ENCODE measurements at regions not wholly inside any gene's neighbourhood (a gene's known extent, or its start where the extent isn't known, plus 50 kb on each side); places are given as distances from the start of the nearest gene placed in this dataset.
A peak's percentile ranks its signal among the peaks of the same experiment; 100 is the strongest.

DNA sequence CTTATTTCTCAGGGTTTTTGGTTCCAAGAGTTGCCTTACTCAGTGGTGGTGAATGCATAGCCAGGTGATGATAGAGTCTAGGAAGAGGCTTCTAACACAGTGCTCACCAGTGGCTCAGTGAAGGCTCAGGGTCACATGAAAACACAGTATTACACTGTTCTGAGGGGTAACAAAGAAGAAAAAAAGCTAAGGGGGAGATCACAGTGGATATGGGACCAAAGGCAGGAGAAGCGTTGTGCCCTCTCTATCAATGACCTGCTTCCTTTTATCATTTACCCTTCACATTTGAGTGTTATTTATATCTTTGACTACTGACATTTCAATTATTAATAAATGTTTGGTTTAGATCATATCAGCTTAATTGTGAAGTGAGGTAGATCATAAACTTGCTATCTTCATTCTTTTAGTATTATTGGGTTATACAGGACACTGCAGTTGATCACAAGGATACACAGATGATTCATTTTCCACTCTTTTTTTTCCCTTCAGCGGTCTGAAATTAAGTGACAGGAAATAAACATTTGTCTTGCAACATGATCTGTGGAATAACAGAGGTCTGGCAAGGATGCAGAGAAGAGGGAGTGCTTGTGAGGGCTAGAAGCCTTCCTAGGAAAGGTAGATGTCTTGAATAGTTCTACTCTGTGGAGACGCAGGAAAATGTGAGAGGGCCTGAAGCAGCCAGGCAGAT is 171.7 kb downstream of the C3orf38 start:
- Mint-ChIP-seq H3K4me3 (ENCODE audit: unreplicated experiment) (no peak overlapping the region), H3K4me1 (ENCODE audit: low read depth) (peaks cover 3% of the 10 kb centered on the region), H3K27ac (ENCODE audit: unreplicated experiment) (no peak overlapping the region), H3K27me3 (ENCODE audit: low read depth) (peaks cover 16% of the 10 kb centered on the region), H3K9me3 (ENCODE audit: low read depth) (no peaks in the 10 kb centered on the region), H3K36me3 (ENCODE audit: low read depth) (no peaks in the 10 kb centered on the region)
- TF ChIP-seq, protein P1, sequence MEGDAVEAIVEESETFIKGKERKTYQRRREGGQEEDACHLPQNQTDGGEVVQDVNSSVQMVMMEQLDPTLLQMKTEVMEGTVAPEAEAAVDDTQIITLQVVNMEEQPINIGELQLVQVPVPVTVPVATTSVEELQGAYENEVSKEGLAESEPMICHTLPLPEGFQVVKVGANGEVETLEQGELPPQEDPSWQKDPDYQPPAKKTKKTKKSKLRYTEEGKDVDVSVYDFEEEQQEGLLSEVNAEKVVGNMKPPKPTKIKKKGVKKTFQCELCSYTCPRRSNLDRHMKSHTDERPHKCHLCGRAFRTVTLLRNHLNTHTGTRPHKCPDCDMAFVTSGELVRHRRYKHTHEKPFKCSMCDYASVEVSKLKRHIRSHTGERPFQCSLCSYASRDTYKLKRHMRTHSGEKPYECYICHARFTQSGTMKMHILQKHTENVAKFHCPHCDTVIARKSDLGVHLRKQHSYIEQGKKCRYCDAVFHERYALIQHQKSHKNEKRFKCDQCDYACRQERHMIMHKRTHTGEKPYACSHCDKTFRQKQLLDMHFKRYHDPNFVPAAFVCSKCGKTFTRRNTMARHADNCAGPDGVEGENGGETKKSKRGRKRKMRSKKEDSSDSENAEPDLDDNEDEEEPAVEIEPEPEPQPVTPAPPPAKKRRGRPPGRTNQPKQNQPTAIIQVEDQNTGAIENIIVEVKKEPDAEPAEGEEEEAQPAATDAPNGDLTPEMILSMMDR (IDR thresholded peaks at IDR 0.05) = no peak
- no peak for DNase-seq (ENCODE audit: low spot score)

DNA sequence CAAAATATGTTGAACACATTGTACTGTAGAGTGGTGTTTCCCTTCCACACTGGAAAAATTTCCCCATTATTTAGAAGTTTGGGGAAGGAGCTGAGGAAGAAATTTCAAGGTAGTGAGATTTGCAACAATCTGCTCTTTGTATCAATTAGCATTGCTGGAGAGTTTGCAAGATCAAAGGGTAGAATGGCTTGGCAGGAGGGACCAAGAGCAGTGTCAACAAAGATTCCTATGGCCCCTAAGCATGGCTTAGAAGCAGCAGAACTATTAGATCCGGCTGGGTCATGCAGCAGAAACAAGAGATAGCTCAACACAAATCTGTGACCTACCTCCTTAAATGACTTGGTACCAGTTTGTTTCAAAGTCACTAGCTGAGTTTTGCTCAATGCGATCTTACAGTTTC is 175.0 kb downstream of the C3orf38 start:
- H3K4me1 Mint-ChIP-seq (ENCODE audit: low read depth) = peaks cover 3% of the 10 kb centered on the region
- H3K27ac Mint-ChIP-seq (ENCODE audit: unreplicated experiment) = no peak overlapping the region
- DNase-seq (ENCODE audit: low spot score) = no peak
- H3K27me3 Mint-ChIP-seq (ENCODE audit: low read depth) = peaks cover 16% of the 10 kb centered on the region
- no peaks in the 10 kb centered on the region for H3K9me3 Mint-ChIP-seq (ENCODE audit: low read depth)
- TF ChIP-seq, protein P1 (IDR thresholded peaks at IDR 0.05) = no peak
- H3K36me3 Mint-ChIP-seq (ENCODE audit: low read depth) = no peaks in the 10 kb centered on the region
- H3K4me3 Mint-ChIP-seq (ENCODE audit: unreplicated experiment) = no peak overlapping the region

DNA sequence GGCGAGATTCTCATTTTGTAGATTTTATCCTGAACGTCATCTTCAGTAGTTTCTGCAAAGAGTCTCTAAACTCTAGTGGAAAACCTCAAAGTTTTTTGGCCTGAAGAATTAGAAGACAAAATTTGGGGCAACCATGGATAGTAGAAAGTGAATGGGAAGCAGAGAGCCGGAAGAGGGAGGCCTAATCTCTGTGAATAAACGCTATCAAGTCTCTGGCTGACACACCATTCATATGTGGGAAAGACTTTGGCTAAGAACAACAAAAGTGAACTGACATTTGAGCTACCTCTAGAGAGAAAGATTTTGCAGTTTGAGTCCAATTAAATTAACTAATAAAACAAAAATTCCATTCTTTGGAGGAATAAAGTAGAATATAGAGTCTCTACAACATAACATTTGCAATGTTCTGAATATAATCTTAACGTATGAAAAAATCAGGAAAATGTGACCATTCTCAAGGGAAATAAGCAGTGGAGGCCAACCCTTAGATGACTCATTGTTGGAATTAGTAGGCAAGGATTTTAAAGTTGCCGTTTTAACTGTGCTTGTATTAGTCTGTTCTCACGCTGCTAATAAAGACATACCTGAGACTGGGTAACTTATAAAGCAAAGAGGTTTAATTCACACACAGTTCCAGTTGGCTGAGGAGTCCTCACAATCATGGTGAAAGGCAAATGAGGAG is 184.6 kb downstream of the C3orf38 start:
- H3K27me3 Mint-ChIP-seq (ENCODE audit: low read depth) = no peaks in the 10 kb centered on the region
- TF ChIP-seq, protein P1 (IDR thresholded peaks at IDR 0.05) = peak; percentile 10
- no peaks in the 10 kb centered on the region for H3K4me1 Mint-ChIP-seq (ENCODE audit: low read depth)
- H3K27ac Mint-ChIP-seq (ENCODE audit: unreplicated experiment) = no peak overlapping the region
- H3K9me3 Mint-ChIP-seq (ENCODE audit: low read depth) = peaks cover 24% of the 10 kb centered on the region
- H3K4me3 Mint-ChIP-seq (ENCODE audit: unreplicated experiment) = no peak overlapping the region
- no peak for DNase-seq (ENCODE audit: low spot score)
- H3K36me3 Mint-ChIP-seq (ENCODE audit: low read depth) = peaks cover 12% of the 10 kb centered on the region

DNA sequence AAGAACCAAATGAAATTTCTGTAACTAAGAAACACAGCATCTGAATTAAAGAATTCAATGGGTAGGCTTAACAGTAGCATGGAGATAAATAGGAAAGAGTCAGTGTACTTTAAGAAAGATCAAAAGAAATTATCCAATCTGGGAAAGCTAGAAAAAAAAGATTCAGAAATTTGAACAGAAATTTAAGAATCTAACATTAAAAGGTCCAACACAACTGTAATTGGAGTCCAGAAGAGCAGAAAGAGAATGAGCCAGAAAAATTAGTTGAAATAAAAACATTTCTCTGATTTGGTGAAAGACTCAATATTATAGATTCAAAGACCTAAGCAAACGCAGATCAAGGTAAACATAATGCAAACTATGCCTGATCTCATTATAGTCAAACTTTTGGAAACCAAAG is 187.1 kb downstream of the C3orf38 start:
- H3K4me3 Mint-ChIP-seq (ENCODE audit: unreplicated experiment) = no peak overlapping the region
- H3K36me3 Mint-ChIP-seq (ENCODE audit: low read depth) = peaks cover 12% of the 10 kb centered on the region
- peaks cover 24% of the 10 kb centered on the region for H3K9me3 Mint-ChIP-seq (ENCODE audit: low read depth)
- H3K27me3 Mint-ChIP-seq (ENCODE audit: low read depth) = no peaks in the 10 kb centered on the region
- DNase-seq (ENCODE audit: low spot score) = no peak
- no peak overlapping the region for H3K27ac Mint-ChIP-seq (ENCODE audit: unreplicated experiment)
- no peaks in the 10 kb centered on the region for H3K4me1 Mint-ChIP-seq (ENCODE audit: low read depth)
- TF ChIP-seq, protein P1 (IDR thresholded peaks at IDR 0.05) = no peak

DNA sequence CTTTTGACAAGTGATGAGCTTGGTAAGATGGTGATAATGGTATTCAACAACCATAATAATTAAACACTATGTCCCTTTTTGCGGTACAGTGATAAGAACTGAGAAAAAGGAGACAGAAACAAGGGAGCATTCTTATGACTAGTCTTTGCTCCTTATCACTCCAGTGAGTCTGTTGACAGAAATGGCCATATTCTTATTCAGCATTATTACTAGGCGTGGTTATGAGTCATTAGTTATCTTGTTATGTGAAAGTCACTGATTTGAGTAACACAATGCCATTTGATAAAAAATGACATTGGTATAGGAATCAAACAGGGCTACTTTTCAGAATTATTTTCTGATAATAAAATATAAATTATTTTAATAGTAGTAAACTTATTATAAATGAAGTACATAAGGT is 193.5 kb downstream of the C3orf38 start:
- Mint-ChIP-seq H3K27me3 (ENCODE audit: low read depth) (no peaks in the 10 kb centered on the region), H3K4me1 (ENCODE audit: low read depth) (no peaks in the 10 kb centered on the region), H3K36me3 (ENCODE audit: low read depth) (no peaks in the 10 kb centered on the region), H3K27ac (ENCODE audit: unreplicated experiment) (no peak overlapping the region), H3K4me3 (ENCODE audit: unreplicated experiment) (no peak overlapping the region), H3K9me3 (ENCODE audit: low read depth) (peaks cover 4% of the 10 kb centered on the region)
- TF ChIP-seq, protein P1 (IDR thresholded peaks at IDR 0.05) = no peak
- DNase-seq (ENCODE audit: low spot score) = no peak

All from chondrocyte (in vitro differentiated cells).